Esophagus (tissue), 2 donors: ENCODE measurements at regions not wholly inside any gene's neighbourhood (a gene's known extent, or its start where the extent isn't known, plus 50 kb on each side); places are given as distances from the start of the nearest gene placed in this dataset.
"Not testable (repeated sequence)": the region's sequence is repeated elsewhere in the genome, so short reads cannot be mapped to it uniquely, and the experiment has no call there.

Source experiments
- H3K27ac ChIP-seq, 2 donors: one replicate each; pipeline ENCODE4 v1.5.1; 2013; ENCODE audit warnings: low read depth in 2 of 2, mild to moderate bottlenecking in 2 of 2, inconsistent platforms in 1 of 2, low read length in 1 of 2, moderate library complexity in 1 of 2
- H3K27me3 ChIP-seq, 2 donors: one replicate each; pipeline ENCODE4 v1.6.1; 2013; ENCODE audit warnings: low read length in 2 of 2, control low read depth in 1 of 2, mild to moderate bottlenecking in 1 of 2; ENCODE audit not compliant: insufficient read depth in 2 of 2, control insufficient read depth in 1 of 2
- H3K36me3 ChIP-seq, 2 donors: one replicate each; pipeline ENCODE4 v1.6.1; 2013; ENCODE audit warnings: low read length in 1 of 2; ENCODE audit not compliant: control insufficient read depth in 2 of 2, insufficient read depth in 2 of 2
- H3K4me1 ChIP-seq, 2 donors: one replicate each; pipeline ENCODE4 v1.6.1; 2013; ENCODE audit warnings: low read length in 1 of 2; ENCODE audit not compliant: control insufficient read depth in 2 of 2, insufficient read depth in 2 of 2
- H3K4me3 ChIP-seq, 2 donors: one replicate each; pipeline ENCODE4 v1.5.1; 2013; ENCODE audit warnings: low read length in 2 of 2, mild to moderate bottlenecking in 2 of 2, low read depth in 1 of 2, moderate library complexity in 1 of 2
- H3K9me3 ChIP-seq, 2 donors: one replicate each; pipeline ENCODE4 v1.6.1; 2013; ENCODE audit warnings: mild to moderate bottlenecking in 2 of 2, low read depth in 1 of 2, low read length in 1 of 2, moderate library complexity in 1 of 2; ENCODE audit not compliant: control insufficient read depth in 2 of 2, insufficient read depth in 1 of 2
- WGBS, 2 donors: extraction: QIAGEN DNeasy Blood & Tissue Kit; methylation state at CpG; one replicate each; pipeline ENCODE4 v1.1.7; 2013; 5-methylcytosine and 5-hydroxymethylcytosine counted together
- donor health status: healthy with polysubstance abuse.
- donor health status: Bipolar disorder and iron deficiency.

GRCh38 chr6:80607811-80608391, 501.4 kb downstream of the BCKDHB start:
- no peaks in the 10 kb centered on the region for H3K36me3 ChIP-seq
- H3K4me3 ChIP-seq, result no peak overlapping the region
- H3K27me3 ChIP-seq, result no peaks in the 10 kb centered on the region
- no peak overlapping the region for H3K27ac ChIP-seq
- 51 to 65% methylated on average over 4 of the region's 4 CpGs for WGBS, 2 donors
- H3K9me3 ChIP-seq, result no peaks in the 10 kb centered on the region
- H3K4me1 ChIP-seq, result no peaks in the 10 kb centered on the region

DNA sequence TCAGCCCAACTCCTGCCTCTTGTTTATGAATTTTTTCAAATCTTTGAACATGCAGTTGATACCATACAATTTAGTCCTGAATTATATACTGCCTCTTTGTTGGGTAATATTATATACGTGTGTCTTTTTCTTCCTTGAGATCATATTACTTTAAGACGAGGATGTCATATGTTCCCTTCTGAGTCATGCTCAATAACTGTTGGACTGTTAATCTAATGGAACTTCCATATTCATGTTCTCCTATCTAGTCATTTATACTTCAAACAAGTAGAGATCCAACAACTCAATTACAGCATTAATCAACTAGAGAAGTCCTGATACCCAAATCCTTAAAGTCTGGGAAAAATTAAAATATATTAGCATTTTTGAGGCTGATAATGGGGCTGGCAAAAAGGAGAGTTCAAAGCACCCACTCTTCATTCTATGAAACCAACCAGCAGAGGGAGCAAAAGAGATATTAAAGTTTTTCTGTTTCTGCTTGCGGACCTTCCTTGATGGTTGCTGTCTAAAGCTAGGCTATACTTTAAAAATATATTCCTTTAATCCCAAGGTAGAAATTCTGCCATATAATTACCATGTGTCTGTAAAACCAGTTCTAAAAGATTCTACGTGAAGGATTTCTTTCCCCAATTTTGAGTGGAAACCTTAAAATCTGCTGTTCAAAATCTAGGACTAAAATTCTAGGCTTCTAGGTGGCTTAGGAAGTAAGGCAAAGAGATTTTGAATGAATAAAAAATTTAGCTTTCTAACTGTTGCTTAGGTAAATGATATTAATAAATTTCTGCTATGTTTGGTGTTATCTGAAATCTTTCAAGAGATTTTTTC, 498.9 kb downstream of the BCKDHB start:
- 28 to 31% methylated on average over 4 of the region's 4 CpGs for WGBS, 2 donors
- H3K36me3 ChIP-seq, result no peaks in the 10 kb centered on the region
- H3K4me3 ChIP-seq, result no peak overlapping the region
- H3K4me1 ChIP-seq, result no peaks in the 10 kb centered on the region
- H3K27me3 ChIP-seq, result no peaks in the 10 kb centered on the region
- H3K27ac ChIP-seq, result no peak overlapping the region
- H3K9me3 ChIP-seq, result no peaks in the 10 kb centered on the region

GRCh38 chr6:80603679-80604078, 497.2 kb downstream of the BCKDHB start:
- H3K27ac ChIP-seq, result no peak overlapping the region
- no peak overlapping the region for H3K4me3 ChIP-seq
- no peaks in the 10 kb centered on the region for H3K4me1 ChIP-seq
- no peaks in the 10 kb centered on the region for H3K27me3 ChIP-seq
- no peaks in the 10 kb centered on the region for H3K36me3 ChIP-seq
- H3K9me3 ChIP-seq, result no peaks in the 10 kb centered on the region

DNA sequence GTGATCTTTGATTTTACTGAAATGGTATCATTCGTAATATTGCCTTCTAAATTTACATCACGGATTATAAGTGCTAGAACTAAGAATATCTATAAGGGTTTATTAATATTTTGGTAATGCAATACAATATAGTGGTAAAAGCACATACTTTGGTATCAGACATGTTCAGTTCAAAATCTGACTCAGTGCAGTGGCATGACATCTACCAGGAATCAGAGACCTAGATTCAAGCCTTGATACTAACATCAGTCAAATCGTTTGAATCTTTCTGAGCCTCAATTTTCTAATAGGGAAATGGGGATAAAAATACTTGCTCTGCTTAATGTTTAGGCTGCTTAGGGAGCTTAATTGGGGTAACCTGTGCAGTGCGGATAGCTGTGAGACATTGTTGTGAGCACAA, 488.0 kb downstream of the BCKDHB start:
- H3K4me3 ChIP-seq, result no peak overlapping the region

DNA sequence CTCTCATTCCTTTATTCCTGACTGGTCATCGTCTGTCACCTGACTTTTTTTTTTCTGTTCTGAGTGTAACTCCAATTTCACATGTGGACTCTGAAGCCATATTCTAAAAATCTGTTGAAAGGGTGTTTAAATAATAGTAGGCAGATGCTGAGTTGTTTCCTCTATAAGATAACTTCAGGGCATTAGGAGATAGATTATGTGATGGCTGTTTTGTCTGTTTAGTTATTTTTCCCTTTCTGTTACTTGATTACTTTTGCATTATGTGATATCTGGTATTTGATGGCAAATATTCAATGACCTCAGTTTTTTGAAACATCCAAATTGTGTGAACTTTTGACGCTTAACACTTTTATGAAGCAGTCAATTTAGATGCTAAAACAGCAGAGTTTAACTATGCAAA, 486.0 kb downstream of the BCKDHB start:
- Histone ChIP-seq H3K36me3 (no peaks in the 10 kb centered on the region), H3K9me3 (no peaks in the 10 kb centered on the region), H3K4me3 (no peak overlapping the region), H3K4me1 (no peaks in the 10 kb centered on the region), H3K27ac (no peak overlapping the region), H3K27me3 (no peaks in the 10 kb centered on the region)
- WGBS, 2 donors, result 74 to 84% methylated on average over 2 of the region's 2 CpGs

More for the DNA sequence above, 488.0 kb downstream of the BCKDHB start:
- Histone ChIP-seq H3K4me1 (no peaks in the 10 kb centered on the region), H3K27me3 (no peaks in the 10 kb centered on the region), H3K36me3 (no peaks in the 10 kb centered on the region), H3K27ac (no peak overlapping the region), H3K9me3 (no peaks in the 10 kb centered on the region)
- WGBS, 2 donors, result 92% methylated on average over 4 of the region's 4 CpGs

GRCh38 chr6:80586242-80586641, 479.8 kb downstream of the BCKDHB start:
- Histone ChIP-seq H3K4me3 (no peak overlapping the region), H3K4me1 (no peaks in the 10 kb centered on the region), H3K9me3 (peaks cover 3 to 5% of the 10 kb centered on the region in 2 donors), H3K36me3 (no peaks in the 10 kb centered on the region), H3K27ac (no peak overlapping the region), H3K27me3 (no peaks in the 10 kb centered on the region)

DNA sequence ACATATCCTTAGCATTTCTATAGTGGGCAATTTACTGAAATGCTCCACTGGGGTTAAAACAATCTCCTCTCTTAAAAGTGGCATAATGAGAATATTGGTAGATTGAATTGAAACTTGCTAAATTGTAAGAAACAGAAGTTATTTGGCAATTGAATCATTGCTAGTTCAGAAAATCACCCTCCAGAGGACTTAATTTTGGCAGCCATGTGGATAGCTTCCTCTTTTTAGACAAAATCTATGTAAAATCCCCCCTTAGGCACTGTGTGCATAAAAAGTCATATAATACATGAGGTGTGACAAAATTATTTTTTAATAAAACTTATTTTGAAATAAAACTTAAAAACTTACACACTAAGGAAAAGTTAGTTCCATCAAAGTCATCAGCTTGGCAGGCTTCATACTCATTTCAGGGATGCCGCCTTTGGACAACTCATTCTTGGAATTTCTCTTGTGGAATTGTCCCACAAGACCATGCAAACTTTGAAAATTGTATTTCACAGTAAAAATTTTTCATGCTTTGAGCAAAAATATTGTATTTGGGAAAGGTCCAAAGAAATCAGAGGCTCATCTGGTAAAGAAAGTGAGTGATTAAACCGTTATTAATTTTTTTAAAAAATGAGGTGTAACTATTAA, 473.0 kb downstream of the BCKDHB start:
- Histone ChIP-seq H3K27ac (no peak overlapping the region), H3K4me3 (no peak overlapping the region), H3K9me3 (no peaks in the 10 kb centered on the region), H3K4me1 (no peaks in the 10 kb centered on the region), H3K36me3 (no peaks in the 10 kb centered on the region), H3K27me3 (no peaks in the 10 kb centered on the region)
- 77 to 83% methylated on average over 2 of the region's 2 CpGs for WGBS, 2 donors

- H3K4me1 ChIP-seq, H3K9me3 ChIP-seq, H3K27me3 ChIP-seq, H3K36me3 ChIP-seq, H3K4me3 ChIP-seq, H3K27ac ChIP-seq: not testable (repeated sequence)
- 66 to 70% methylated on average over 14 to 15 of the region's 15 CpGs for WGBS, 2 donors
These were observed 466.8 kb downstream of the BCKDHB start for GRCh38 chr6:80573320-80573719.

GRCh38 chr6:80566361-80566760, 459.9 kb downstream of the BCKDHB start:
- 83 to 88% methylated on average over 1 of the region's 1 CpG for WGBS, 2 donors
- Histone ChIP-seq H3K9me3 (no peaks in the 10 kb centered on the region), H3K27me3 (no peaks in the 10 kb centered on the region), H3K27ac (no peak overlapping the region), H3K4me3 (no peak overlapping the region), H3K36me3 (no peaks in the 10 kb centered on the region), H3K4me1 (no peaks in the 10 kb centered on the region)
